HG02852 (cell line): ENCODE measurements at regions not wholly inside any gene's neighbourhood (a gene's known extent, or its start where the extent isn't known, plus 50 kb on each side); places are given as distances from the start of the nearest gene placed in this dataset.
"Not testable (repeated sequence)": the region's sequence is repeated elsewhere in the genome, so short reads cannot be mapped to it uniquely, and the experiment has no call there.

Experiments used
- ATAC-seq: cut with Tn5 transposase; IDR thresholded peaks from one replicate; pipeline ENCODE4 v1.9.1; 2021; ENCODE audit warnings: mild to moderate bottlenecking, moderate library complexity; ENCODE audit not compliant: unreplicated experiment

GRCh38 chr16:26569793-26570192 lies 496.9 kb upstream of the C16orf82 start:
- no peak for ATAC-seq

- ATAC-seq, result no peak
Observed at GRCh38 chr16:26578748-26579147, 488.0 kb upstream of the C16orf82 start.

DNA sequence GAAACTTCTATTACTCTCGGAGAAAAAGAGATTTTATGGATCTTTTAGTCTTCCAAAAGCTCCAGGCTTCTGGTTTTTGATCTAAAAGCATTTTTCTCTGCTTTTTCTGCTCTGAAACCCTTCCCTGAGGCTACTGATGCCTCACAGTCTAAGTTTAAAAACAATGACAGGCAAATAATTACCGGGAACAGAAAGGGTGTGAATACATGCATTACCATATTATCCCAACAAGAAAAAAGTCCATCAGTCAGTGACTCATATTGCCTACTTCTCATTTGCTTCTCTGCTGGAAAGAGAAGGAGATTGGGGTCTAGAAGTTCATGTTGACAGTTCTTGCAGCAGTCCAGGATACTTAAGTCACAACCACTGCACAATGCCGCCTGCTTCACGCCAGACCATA lies 482.9 kb upstream of the C16orf82 start:
- ATAC-seq, result no peak

GRCh38 chr16:26593700-26594099 lies 473.0 kb upstream of the C16orf82 start:
- no peak for ATAC-seq

DNA sequence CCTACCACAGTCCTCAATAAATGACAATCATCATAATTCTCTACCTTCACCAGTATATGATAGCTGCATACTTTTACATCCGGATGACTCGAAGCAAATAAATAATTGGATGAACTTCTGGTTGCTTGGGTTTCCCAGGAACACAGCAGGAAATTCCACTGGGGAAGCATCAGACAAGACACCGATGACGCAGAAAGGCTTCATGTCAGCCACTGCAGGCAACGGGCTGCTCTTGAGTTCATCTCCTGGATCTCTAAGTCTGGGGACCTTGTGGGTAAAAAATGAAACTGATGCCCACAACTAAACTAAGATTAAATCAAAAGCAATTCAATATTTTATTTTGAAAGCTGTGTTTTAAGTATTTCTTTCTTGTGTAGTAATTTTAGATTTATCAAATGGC lies 472.1 kb upstream of the C16orf82 start:
- ATAC-seq, result no peak

DNA sequence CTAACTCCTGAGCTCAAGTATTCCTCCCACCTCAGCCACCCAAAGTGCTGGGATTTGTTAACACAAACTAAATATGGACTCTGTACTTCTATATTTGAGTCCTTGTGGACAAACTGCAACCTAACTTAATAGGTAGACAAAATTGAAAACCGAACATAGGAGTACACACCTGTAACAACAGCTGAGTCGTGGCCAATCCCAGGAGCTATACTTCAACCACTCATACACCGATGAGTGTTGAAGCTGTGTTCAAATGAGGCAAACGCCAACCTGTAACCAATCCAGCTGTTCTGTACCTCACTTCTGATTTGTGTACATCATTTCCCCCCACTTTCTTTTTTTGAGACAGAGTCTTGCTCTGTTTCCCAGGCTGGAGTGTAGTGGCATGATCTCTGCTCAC lies 471.5 kb upstream of the C16orf82 start:
- ATAC-seq, result no peak

DNA sequence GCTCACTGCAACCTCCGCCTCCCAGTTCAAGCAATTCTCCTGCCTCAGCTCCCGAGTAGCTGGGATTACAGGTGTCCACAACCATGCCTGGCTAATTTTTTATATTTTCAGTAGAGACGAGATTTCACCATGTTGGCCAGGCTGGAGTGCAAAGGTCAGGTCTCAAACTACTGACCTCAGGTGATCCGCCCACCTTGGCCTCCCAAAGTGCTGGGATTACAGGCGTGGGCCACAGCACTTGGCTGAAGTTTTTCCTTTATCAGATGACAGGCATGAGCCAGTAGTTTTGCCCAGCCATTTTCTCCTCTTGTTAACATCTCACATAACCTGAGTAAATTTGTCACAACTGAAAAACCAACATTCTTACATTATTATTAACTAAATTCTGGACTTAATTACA lies 470.7 kb upstream of the C16orf82 start:
- ATAC-seq, result not testable (repeated sequence)

DNA sequence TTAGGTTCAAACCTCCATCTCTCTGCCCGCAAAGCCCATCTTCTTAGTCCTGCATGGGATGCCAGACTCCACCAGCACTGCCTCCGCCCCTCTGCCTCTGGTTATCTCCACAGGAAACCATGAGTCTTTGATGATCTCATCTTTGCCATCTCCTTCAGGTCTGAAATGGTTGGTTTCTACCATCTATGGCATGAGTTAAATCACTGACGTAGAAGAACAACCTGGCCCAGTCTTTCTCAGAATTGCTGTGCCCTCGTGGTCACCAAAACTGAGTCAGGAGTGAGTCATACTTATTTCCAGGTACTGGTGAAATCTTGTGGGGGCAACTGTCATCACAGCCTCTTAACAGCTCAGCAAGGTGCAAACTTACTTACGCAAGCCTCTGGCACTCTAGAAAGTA lies 468.7 kb upstream of the C16orf82 start:
- no peak for ATAC-seq

DNA sequence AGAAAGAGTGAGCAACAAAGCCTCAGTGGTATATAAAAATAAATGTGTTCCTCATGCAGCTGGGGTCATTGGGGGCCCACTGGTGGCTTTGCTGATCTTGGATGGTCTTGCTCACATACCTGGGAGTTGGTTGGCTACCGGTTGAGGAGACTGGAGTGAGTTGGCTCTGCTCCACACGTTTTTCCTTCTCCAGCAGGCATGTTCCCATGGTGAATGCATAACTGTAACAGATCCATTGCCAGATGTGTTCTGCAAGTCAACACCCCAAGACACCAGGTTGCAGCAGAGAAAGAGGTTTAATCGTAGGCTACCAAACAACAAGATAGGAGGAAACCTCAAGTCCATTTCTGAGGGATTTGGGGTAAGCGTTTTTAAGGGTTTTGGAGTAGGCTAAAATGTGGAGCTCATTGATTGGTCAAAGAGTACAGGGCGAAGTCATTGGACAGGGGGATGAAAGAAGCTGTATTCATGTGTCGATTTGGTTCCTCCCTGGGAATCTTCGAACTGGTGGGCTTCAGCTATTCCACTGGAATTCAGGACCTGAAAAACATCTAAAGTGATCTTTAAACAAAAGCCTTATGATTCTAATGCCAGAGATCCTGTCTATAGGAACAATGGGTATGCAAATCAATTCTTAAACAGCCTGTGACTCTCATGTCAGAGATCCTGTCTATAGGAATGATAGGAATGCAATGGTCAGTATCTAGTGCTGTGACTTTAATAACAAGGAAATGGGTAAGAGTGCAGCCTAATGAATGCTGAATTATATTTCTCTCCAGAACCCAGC lies 467.5 kb upstream of the C16orf82 start:
- ATAC-seq, result no peak

DNA sequence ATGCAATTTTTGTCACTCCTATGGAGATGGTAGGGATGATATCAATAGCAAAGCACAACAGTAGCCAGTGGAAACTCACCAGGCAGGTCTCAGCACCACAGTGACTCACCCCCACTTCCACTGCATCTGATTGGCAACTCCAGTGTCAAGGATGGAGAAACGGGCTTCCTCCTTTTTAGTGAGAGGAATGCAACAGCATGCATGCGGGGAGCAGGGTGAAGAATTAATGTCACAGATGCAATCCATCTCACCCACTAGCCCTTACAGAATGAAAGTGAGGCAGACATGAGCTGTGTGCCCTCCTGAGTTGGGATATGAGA lies 467.0 kb upstream of the C16orf82 start:
- no peak for ATAC-seq

GRCh38 chr16:26601335-26601734 lies 465.4 kb upstream of the C16orf82 start:
- ATAC-seq, result no peak

DNA sequence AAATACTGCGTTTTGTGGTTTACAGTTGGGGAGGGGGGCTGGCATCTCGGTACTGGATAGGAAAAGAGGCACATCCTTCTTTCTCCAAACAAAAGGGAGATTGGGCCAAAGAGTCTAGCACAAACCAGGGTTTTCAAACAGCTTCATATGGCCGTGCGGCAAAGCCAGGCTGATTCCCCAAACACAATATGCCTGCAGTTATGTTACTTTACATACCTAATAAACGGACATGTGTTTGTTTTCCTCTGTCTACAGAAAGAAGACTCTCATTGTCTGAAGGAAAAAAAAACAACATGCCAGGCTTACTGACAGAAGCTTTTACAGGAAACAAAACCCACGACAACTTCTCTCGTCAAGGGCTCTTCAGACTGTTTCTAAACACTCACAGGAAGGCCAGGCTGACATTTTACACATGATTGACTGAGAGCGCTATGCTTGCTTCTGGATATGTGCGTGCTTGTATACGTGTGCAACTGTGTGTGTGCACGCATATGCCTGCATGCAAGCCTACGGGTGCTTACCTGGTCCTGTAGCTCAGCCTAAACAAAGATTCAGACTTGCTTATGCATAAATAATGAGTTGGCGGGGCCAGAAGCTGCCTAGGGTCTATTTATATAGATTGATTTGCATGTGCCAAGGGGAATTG lies 461.0 kb upstream of the C16orf82 start:
- ATAC-seq, result no peak

DNA sequence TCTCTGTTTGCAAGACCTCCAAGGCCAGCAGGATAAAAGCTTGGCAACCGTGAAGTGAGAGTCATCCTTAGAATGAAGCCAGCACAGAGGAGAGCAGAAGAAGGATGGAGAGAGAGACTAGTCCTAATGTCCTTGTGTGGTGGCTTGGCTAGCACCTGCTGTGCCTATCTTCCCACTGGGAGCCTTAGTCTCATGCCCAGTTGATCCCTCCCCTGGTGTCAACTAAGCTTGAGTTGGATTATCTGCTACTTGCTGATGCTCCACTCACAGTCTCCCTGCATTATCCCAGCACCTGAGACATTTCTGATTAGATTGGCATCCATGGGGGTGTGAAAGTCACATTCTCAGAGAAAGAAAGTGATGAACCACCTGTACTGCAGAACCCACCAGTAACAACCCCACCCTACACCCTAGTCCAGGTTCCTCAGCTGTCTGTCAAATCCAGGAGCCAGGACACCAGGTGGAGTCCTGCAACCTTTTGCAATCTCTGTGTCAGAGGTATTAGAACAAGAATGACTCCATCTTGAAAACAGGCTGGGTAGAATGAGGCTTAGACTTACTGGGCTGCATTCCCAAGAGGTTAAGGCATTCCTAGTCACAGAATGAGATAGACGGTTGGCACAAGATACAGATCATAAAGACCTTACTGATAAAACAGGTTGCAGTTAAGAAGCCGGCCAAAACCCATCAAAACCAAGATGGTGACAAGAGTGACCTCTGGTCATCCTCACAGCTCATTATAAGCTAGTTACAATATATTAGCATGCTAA lies 460.2 kb upstream of the C16orf82 start:
- no peak for ATAC-seq

DNA sequence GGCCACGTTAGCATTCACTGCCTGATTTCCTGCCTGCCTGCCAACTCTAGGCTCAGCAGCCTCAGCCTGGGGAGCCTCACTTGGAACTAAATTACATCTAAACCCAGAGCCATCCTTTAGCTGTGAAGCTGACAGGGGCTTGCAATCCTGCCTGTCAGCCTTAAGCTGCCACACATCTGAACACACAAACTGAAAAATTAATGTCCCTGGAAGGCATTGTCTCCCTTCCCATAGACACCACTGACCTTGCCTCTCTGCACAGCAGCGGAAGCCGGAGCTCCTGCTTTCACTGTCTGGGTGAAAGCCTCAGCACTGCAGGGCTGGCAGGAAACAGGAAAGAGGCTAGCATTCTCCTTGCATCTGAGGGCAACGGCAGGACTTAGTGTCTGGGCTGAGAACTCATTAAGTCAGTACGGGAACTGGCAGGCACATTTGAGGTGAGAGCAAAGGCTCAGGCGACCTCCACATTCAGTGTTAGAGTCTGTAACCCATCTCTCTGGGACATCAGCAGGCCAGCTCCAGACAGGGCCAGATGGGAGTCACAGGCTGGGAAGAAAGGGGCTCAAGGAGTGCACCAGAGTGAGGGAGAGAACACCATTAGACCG lies 452.4 kb upstream of the C16orf82 start:
- no peak for ATAC-seq

- no peak for ATAC-seq
Observed at GRCh38 chr16:26623442-26623841, 443.3 kb upstream of the C16orf82 start.

DNA sequence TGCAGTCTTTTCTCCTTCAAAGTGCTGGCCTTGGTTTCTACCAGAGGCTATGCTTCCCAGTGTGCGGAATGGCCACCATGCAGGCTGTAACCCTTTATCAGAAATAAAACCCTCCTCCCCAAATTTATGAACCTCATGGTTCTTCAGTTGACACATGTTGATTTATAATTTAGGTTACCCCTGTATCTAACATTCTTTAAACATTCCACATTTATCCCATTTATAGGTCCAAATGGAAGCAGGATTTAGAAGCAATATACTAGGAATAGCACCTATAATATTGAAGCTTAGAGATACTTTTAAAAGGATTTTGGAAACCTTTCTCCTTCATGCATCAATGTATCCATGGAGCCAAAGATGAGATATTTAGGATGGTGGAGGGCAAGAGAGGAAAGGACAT lies 438.8 kb upstream of the C16orf82 start:
- ATAC-seq, result no peak

GRCh38 chr16:26631365-26631764 lies 435.4 kb upstream of the C16orf82 start:
- ATAC-seq, result not testable (repeated sequence)

- ATAC-seq, result no peak
Observed at GRCh38 chr16:26642047-26642664, 424.6 kb upstream of the C16orf82 start.

DNA sequence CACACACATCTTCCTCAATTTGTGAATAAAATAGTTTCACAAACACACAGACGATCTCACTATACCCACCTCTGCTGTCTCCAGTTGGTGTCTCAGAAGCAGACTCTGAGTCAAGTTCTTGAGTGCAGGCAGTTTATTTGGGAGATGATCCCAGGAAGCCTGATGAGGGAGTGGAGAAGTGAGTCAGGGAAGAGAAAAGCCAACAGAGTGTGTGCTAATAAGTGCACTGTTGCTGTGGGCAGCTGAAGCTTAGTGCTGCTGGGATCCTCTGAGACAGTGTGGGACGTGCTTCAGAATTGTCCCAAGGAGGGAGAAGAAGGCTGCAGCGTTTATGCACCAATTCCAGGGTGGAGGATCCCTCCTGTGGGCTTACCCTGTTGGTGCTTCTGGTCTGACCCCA lies 423.2 kb upstream of the C16orf82 start:
- ATAC-seq, result no peak

- no peak for ATAC-seq
Observed at GRCh38 chr16:26644912-26645543, 421.7 kb upstream of the C16orf82 start.

- no peak for ATAC-seq
Observed at GRCh38 chr16:26645614-26646013, 421.1 kb upstream of the C16orf82 start.
